ENCODE measurements at regions not wholly inside any gene's neighbourhood (a gene's known extent, or its start where the extent isn't known, plus 50 kb on each side); places are given as distances from the start of the nearest gene placed in this dataset.

GRCh38 chr1:193519922-193520321, 333.5 kb upstream of the B3GALT2 start:
- TF ChIP-seq CTCF (IDR thresholded peaks at IDR 0.05 in 4 of 5, conservative IDR thresholded peaks at IDR 0.05 in 1 of 5): no peak
- TF ChIP-seq POLR2A (IDR thresholded peaks at IDR 0.05): no peak
